H9 (cell line): ENCODE measurements at regions not wholly inside any gene's neighbourhood (a gene's known extent, or its start where the extent isn't known, plus 50 kb on each side); places are given as distances from the start of the nearest gene placed in this dataset.
A peak's percentile ranks its signal among the peaks of the same experiment; 100 is the strongest.

ENCODE experiments used
- DNase-seq: peaks from one replicate; pipeline ENCODE4 v3.0.0-alpha.2; 2017
- H2AFZ ChIP-seq: one replicate; pipeline ENCODE4 v1.6.1; 2013; ENCODE audit warnings: mild to moderate bottlenecking, low read length, control low read depth, moderate library complexity
- H2AK5ac ChIP-seq: 2 replicates; pipeline ENCODE4 v1.6.1; 2013; ENCODE audit warnings: low read length, control low read depth, mixed read lengths; ENCODE audit not compliant: insufficient read length
- H2BK120ac ChIP-seq: one replicate; pipeline ENCODE4 v1.6.1; 2013; ENCODE audit warnings: low read depth, mild to moderate bottlenecking, low read length, control low read depth, inconsistent platforms; ENCODE audit not compliant: poor library complexity, severe bottlenecking
- H2BK12ac ChIP-seq: 2 replicates; pipeline ENCODE4 v1.6.1; 2013; ENCODE audit warnings: low read length, control low read depth, mixed read lengths, low read depth; ENCODE audit not compliant: insufficient read length
- H2BK15ac ChIP-seq: 2 replicates; pipeline ENCODE4 v1.6.1; 2013; ENCODE audit warnings: low read depth, low read length, control low read depth
- H2BK20ac ChIP-seq: one replicate; pipeline ENCODE4 v1.6.1; 2013; ENCODE audit warnings: low read depth, mild to moderate bottlenecking, low read length, control low read depth, inconsistent platforms; ENCODE audit not compliant: poor library complexity, severe bottlenecking
- H2BK5ac ChIP-seq: 2 replicates; pipeline ENCODE4 v1.6.1; 2013; ENCODE audit warnings: low read length, control low read depth, mixed read lengths; ENCODE audit not compliant: insufficient read length
- H3K14ac ChIP-seq: 2 replicates; pipeline ENCODE4 v1.6.1; 2013; ENCODE audit warnings: low read length, control low read depth; ENCODE audit not compliant: insufficient read depth
- H3K18ac ChIP-seq: 2 replicates; pipeline ENCODE4 v1.6.1; 2013; ENCODE audit warnings: low read depth, mild to moderate bottlenecking, mixed read lengths, low read length, control low read depth; ENCODE audit not compliant: insufficient read length
- H3K23ac ChIP-seq: 2 replicates; pipeline ENCODE4 v1.6.1; 2013; ENCODE audit warnings: low read length, control low read depth, mixed read lengths, low read depth; ENCODE audit not compliant: insufficient read length
- H3K23me2 ChIP-seq: 2 replicates; pipeline ENCODE4 v1.6.1; 2013; ENCODE audit warnings: low read depth, mild to moderate bottlenecking, mixed read lengths, low read length, control low read depth; ENCODE audit not compliant: insufficient read length, poor library complexity, severe bottlenecking
- H3K27ac ChIP-seq: 2 replicates; pipeline ENCODE4 v1.5.1; 2013; ENCODE audit warnings: low read length, control low read depth, mixed read lengths, low read depth; ENCODE audit not compliant: insufficient read length
- H3K27me3 ChIP-seq: 2 replicates; pipeline ENCODE4 v1.6.1; 2013; ENCODE audit warnings: low read length, control low read depth, inconsistent platforms; ENCODE audit not compliant: insufficient read depth
- H3K4ac ChIP-seq: 2 replicates; pipeline ENCODE4 v1.6.1; 2013; ENCODE audit warnings: low read depth, mild to moderate bottlenecking, control low read depth, inconsistent platforms, low read length, moderate library complexity
- H3K4me1 ChIP-seq: 2 replicates; pipeline ENCODE4 v1.6.1; 2013; ENCODE audit warnings: low read length, control low read depth, inconsistent platforms; ENCODE audit not compliant: insufficient read depth
- H3K4me2 ChIP-seq: 2 replicates; pipeline ENCODE4 v1.6.1; 2013; ENCODE audit warnings: low read length, control low read depth, mixed read lengths; ENCODE audit not compliant: insufficient read length, insufficient read depth
- H3K56ac ChIP-seq: 2 replicates; pipeline ENCODE4 v1.6.1; 2013; ENCODE audit warnings: low read depth, mild to moderate bottlenecking, mixed read lengths, low read length, control low read depth; ENCODE audit not compliant: insufficient read length
- H3K79me1 ChIP-seq: 2 replicates; pipeline ENCODE4 v1.6.1; 2013; ENCODE audit warnings: low read depth, mild to moderate bottlenecking, moderate library complexity, low read length, control low read depth, inconsistent platforms; ENCODE audit not compliant: insufficient read depth, poor library complexity, severe bottlenecking
- H3K79me2 ChIP-seq: 2 replicates; pipeline ENCODE4 v1.6.1; 2013; ENCODE audit warnings: low read length, control low read depth, inconsistent platforms; ENCODE audit not compliant: insufficient read depth
- H3K9ac ChIP-seq: 2 replicates; pipeline ENCODE4 v1.6.1; 2013; ENCODE audit warnings: low read length, control low read depth, mixed read lengths; ENCODE audit not compliant: insufficient read length; ENCODE audit errors: extremely low read depth
- H3K9me3 ChIP-seq: one replicate; pipeline ENCODE4 v1.6.1; 2013; ENCODE audit warnings: low read depth, low read length, inconsistent platforms; ENCODE audit not compliant: control insufficient read depth
- H3T11ph ChIP-seq: one replicate; pipeline ENCODE4 v1.6.1; 2013; ENCODE audit warnings: mild to moderate bottlenecking, low read length, control low read depth, inconsistent platforms
- H4K20me1 ChIP-seq: one replicate; pipeline ENCODE4 v1.6.1; 2013; ENCODE audit not compliant: control insufficient read depth, insufficient read length, insufficient read depth
- H4K5ac ChIP-seq: 2 replicates; pipeline ENCODE4 v1.6.1; 2013; ENCODE audit warnings: low read depth, mild to moderate bottlenecking, mixed read lengths, low read length, control low read depth; ENCODE audit not compliant: insufficient read length
- H4K8ac ChIP-seq: replicated peaks from 2 replicates; pipeline ENCODE4 v1.6.1; 2013; ENCODE audit warnings: low read length, control low read depth, mixed read lengths, low read depth; ENCODE audit not compliant: insufficient read length
- H4K91ac ChIP-seq: 2 replicates; pipeline ENCODE4 v1.6.1; 2013; ENCODE audit warnings: low read depth, mild to moderate bottlenecking, moderate library complexity, mixed read lengths, low read length, control low read depth; ENCODE audit not compliant: insufficient read length
- H3K27ac Mint-ChIP-seq, 3 experiments: 2 replicates in 2 of 3; 3 replicates in 1 of 3; pipeline ENCODE4 v1.8.0; 2020 to 2021; ENCODE audit warnings: mixed read lengths in 3 of 3, mild to moderate bottlenecking in 1 of 3, moderate library complexity in 1 of 3
- H3K27me3 Mint-ChIP-seq: 2 replicates; pipeline ENCODE4 v1.8.0; 2021; ENCODE audit warnings: low read depth, mild to moderate bottlenecking, moderate library complexity, mixed read lengths
- H3K36me3 Mint-ChIP-seq, 3 experiments: 2 replicates in 2 of 3; 3 replicates in 1 of 3; pipeline ENCODE4 v1.8.0; 2020 to 2021; ENCODE audit warnings: low read depth in 3 of 3, mixed read lengths in 3 of 3; ENCODE audit not compliant: insufficient read depth in 1 of 3
- H3K4me1 Mint-ChIP-seq, 2 experiments: 2 replicates each; pipeline ENCODE4 v1.8.0; 2020; ENCODE audit warnings: mixed read lengths in 2 of 2
- H3K4me3 Mint-ChIP-seq, 2 experiments: 2 replicates in 1 of 2; 3 replicates in 1 of 2; pipeline ENCODE4 v1.8.0; 2020 to 2021; ENCODE audit warnings: mild to moderate bottlenecking in 2 of 2, mixed read lengths in 2 of 2, moderate library complexity in 1 of 2
- H3K9me3 Mint-ChIP-seq, 2 experiments: 2 replicates in 1 of 2; 3 replicates in 1 of 2; pipeline ENCODE4 v1.8.0; 2020; ENCODE audit warnings: mild to moderate bottlenecking in 2 of 2, mixed read lengths in 2 of 2, moderate library complexity in 1 of 2
- WGBS: extraction: QIAGEN DNeasy Blood & Tissue Kit; methylation state at CpG from one replicate; pipeline ENCODE4 v1.1.7; 2013; ENCODE audit warnings: missing lambda C conversion rate, low lambda C conversion rate, mixed read lengths; ENCODE audit not compliant: insufficient read length; ENCODE audit errors: extremely low coverage; 5-methylcytosine and 5-hydroxymethylcytosine counted together
- TF ChIP-seq, protein P1 (sequence below): fragments of 200-600 bp; sonication (generic); conservative IDR thresholded peaks from 3 replicates; pipeline ENCODE4 v1.8.0; 2021; ENCODE audit warnings: antibody characterized with exemption, mild to moderate bottlenecking

DNA sequence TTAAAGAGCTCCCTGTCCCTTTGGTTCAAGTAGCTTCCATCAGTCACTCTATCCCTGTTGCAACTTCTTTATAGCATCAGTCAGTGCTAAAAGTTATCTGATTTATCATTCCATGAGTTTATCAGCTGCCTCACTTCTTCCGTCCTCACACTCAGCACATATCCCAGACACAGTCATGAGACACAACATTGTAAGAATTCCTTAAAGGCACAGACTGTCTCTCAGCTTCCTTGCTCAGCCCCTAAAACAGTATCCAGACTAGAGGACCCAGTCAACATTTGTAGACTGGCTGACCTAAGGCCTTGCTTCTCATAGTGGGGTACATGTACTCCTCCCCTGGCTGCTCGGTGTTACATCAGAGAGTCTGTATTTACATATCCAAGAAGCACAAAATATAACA, 164.9 kb upstream of the ADGRL2 start:
- H3K27ac ChIP-seq = no peak overlapping the region
- no peak overlapping the region for H3T11ph ChIP-seq
- no peak for DNase-seq
- H3K14ac ChIP-seq = no peak overlapping the region
- no peaks in the 10 kb centered on the region for H3K4me1 ChIP-seq
- H3K79me2 ChIP-seq = no peaks in the 10 kb centered on the region
- H3K27me3 Mint-ChIP-seq = no peaks in the 10 kb centered on the region
- no peak overlapping the region for H3K4ac ChIP-seq
- TF ChIP-seq, protein P1, sequence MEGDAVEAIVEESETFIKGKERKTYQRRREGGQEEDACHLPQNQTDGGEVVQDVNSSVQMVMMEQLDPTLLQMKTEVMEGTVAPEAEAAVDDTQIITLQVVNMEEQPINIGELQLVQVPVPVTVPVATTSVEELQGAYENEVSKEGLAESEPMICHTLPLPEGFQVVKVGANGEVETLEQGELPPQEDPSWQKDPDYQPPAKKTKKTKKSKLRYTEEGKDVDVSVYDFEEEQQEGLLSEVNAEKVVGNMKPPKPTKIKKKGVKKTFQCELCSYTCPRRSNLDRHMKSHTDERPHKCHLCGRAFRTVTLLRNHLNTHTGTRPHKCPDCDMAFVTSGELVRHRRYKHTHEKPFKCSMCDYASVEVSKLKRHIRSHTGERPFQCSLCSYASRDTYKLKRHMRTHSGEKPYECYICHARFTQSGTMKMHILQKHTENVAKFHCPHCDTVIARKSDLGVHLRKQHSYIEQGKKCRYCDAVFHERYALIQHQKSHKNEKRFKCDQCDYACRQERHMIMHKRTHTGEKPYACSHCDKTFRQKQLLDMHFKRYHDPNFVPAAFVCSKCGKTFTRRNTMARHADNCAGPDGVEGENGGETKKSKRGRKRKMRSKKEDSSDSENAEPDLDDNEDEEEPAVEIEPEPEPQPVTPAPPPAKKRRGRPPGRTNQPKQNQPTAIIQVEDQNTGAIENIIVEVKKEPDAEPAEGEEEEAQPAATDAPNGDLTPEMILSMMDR = no peak
- no peaks in the 10 kb centered on the region for H4K20me1 ChIP-seq
- H3K23me2 ChIP-seq = no peaks in the 10 kb centered on the region
- H2BK15ac ChIP-seq = no peak overlapping the region
- no peak overlapping the region for H2AK5ac ChIP-seq
- no peak overlapping the region for H2BK12ac ChIP-seq
- H4K8ac ChIP-seq = no peak overlapping the region
- WGBS = no CpG with 5 or more reads among the region's 2 CpGs
- H3K27me3 ChIP-seq = no peaks in the 10 kb centered on the region
- H3K4me1 Mint-ChIP-seq = no peaks in the 10 kb centered on the region
- H3K4me2 ChIP-seq = no peak overlapping the region
- no peak overlapping the region for H3K9ac ChIP-seq
- H3K56ac ChIP-seq = no peak overlapping the region
- no peak overlapping the region for H2AFZ ChIP-seq
- H3K4me3 Mint-ChIP-seq = no peak overlapping the region
- H3K79me1 ChIP-seq = no peaks in the 10 kb centered on the region
- H4K5ac ChIP-seq = no peak overlapping the region
- no peak overlapping the region for H2BK20ac ChIP-seq
- H3K9me3 Mint-ChIP-seq = no peaks in the 10 kb centered on the region
- peak overlapping the region; percentile 7 to 78 (median 10); a peak in 4 of 7 replicates for H3K27ac Mint-ChIP-seq
- H2BK120ac ChIP-seq = no peak overlapping the region
- no peak overlapping the region for H3K18ac ChIP-seq
- H3K36me3 Mint-ChIP-seq = peaks cover 0 to 4% (median 0%) of the 10 kb centered on the region in 3 experiments; a peak in 1 of 7 replicates
- no peak overlapping the region for H4K91ac ChIP-seq
- H3K9me3 ChIP-seq = no peaks in the 10 kb centered on the region
- no peak overlapping the region for H3K23ac ChIP-seq
- no peak overlapping the region for H2BK5ac ChIP-seq
